Thyroid gland (tissue), 4 donors: ENCODE measurements at regions not wholly inside any gene's neighbourhood (a gene's known extent, or its start where the extent isn't known, plus 50 kb on each side); places are given as distances from the start of the nearest gene placed in this dataset.

Experiments
- DNase-seq, 2 donors: peaks; one replicate each; pipeline ENCODE4 v3.0.0-alpha.2; 2019
- H3K27ac ChIP-seq, 3 donors: fragments of 200-600 bp; sonication (generic); 1 replicate in 2 of 3; 2 replicates in 1 of 3; pipeline ENCODE4 v1.5.1; 2016 to 2019; ENCODE audit warnings: mild to moderate bottlenecking in 1 of 3, moderate library complexity in 1 of 3
- H3K27me3 ChIP-seq: fragments of 200-600 bp; sonication (generic); one replicate; pipeline ENCODE4 v1.5.1; 2019
- H3K36me3 ChIP-seq, 2 donors: fragments of 200-600 bp; sonication (generic); one replicate each; pipeline ENCODE4 v1.5.1; 2016 to 2019
- H3K4me1 ChIP-seq, 2 donors: fragments of 200-600 bp; sonication (generic); one replicate each; pipeline ENCODE4 v1.5.1; 2017 to 2019
- H3K4me3 ChIP-seq, 3 donors: fragments of 200-600 bp; sonication (generic); replicated peaks in 1 of 3; 1 replicate in 2 of 3; 2 replicates in 1 of 3; pipeline ENCODE4 v1.5.1; 2016; ENCODE audit warnings: mild to moderate bottlenecking in 1 of 3
- H3K9me3 ChIP-seq: fragments of 200-600 bp; sonication (generic); one replicate; pipeline ENCODE4 v1.5.1; 2017
- POLR2A ChIP-seq, 2 donors: fragments of 450-650 bp; IDR thresholded peaks; one replicate each; pipeline ENCODE4 v1.6.1; 2017; ENCODE audit warnings: antibody characterized with exemption in 2 of 2, mild to moderate bottlenecking in 2 of 2, moderate library complexity in 1 of 2
- WGBS, 2 donors: methylation state at CpG; one replicate each; pipeline ENCODE4 v1.1.5; 2017; 5-methylcytosine and 5-hydroxymethylcytosine counted together
- intact Hi-C: fragments of 100-400 bp; cut with DNase I; formaldehyde crosslinking; loops from one replicate; pipeline ENCODE4 v1.15.1; 2023
- TF ChIP-seq, protein P1 (sequence below), 6 experiments: fragments of 200-600 bp in 3 of 6; fragments of 450-650 bp in 3 of 6; sonication (generic) in 3 of 6; IDR thresholded peaks; one replicate each; pipeline ENCODE4 v1.5.1; 2016 to 2019; ENCODE audit warnings: antibody characterized with exemption in 6 of 6, mild to moderate bottlenecking in 2 of 6, inconsistent platforms in 1 of 6, moderate library complexity in 1 of 6

DNA sequence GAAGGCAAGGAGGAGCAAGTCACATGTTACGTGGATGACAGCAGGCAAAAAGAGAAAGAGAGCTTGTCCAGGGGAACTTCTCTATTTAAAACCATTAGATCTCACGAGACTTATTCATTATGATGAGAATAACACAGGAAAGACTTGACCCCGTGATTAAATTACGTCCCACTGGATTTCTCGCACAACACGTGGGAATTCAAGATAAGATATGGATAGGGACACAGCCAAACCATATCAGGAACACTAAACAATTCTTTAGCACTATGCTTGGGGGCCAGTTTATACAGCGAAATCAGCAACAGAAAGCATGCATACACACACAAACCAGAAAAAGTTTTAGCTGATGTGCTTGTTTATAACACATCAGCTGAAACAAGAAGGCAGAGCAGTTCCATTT, 704.2 kb downstream of the OTOL1 start:
- H3K4me1 ChIP-seq, result no peaks in the 10 kb centered on the region
- no peaks in the 10 kb centered on the region for H3K27me3 ChIP-seq
- H3K4me3 ChIP-seq, result no peak overlapping the region
- no peak overlapping the region for H3K27ac ChIP-seq
- DNase-seq, result no peak
- 67 to 70% methylated on average over 7 of the region's 7 CpGs for WGBS, 2 donors
- intact Hi-C loops, result no loop called here
- H3K9me3 ChIP-seq, result no peaks in the 10 kb centered on the region
- no peaks in the 10 kb centered on the region for H3K36me3 ChIP-seq
- no peak for TF ChIP-seq POLR2A (IDR thresholded peaks at IDR 0.05)
- TF ChIP-seq, protein P1, sequence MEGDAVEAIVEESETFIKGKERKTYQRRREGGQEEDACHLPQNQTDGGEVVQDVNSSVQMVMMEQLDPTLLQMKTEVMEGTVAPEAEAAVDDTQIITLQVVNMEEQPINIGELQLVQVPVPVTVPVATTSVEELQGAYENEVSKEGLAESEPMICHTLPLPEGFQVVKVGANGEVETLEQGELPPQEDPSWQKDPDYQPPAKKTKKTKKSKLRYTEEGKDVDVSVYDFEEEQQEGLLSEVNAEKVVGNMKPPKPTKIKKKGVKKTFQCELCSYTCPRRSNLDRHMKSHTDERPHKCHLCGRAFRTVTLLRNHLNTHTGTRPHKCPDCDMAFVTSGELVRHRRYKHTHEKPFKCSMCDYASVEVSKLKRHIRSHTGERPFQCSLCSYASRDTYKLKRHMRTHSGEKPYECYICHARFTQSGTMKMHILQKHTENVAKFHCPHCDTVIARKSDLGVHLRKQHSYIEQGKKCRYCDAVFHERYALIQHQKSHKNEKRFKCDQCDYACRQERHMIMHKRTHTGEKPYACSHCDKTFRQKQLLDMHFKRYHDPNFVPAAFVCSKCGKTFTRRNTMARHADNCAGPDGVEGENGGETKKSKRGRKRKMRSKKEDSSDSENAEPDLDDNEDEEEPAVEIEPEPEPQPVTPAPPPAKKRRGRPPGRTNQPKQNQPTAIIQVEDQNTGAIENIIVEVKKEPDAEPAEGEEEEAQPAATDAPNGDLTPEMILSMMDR (IDR thresholded peaks at IDR 0.05), result no peak

DNA sequence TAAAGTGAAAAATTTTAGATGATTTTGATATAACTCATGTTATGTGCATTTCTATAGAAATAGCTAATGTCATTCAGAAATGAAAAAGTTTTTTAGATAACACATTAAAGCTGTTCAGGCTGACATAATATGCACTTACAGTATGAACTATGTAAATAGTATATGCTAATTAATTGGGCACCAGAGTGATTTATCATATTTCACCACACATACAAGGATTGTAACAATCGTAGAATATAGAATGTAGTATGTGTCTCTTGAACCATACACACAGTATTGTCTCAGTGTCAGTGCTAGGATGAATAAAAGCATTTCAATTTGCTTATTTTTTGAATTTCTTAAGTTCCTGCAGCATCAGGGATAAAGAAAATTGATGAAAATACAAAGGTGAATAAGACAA, 710.0 kb downstream of the OTOL1 start:
- WGBS, 2 donors, result 80 to 91% methylated on average over 1 of the region's 1 CpG
- no peak overlapping the region for H3K4me3 ChIP-seq
- H3K27ac ChIP-seq, result no peak overlapping the region
- TF ChIP-seq, protein P1 (IDR thresholded peaks at IDR 0.05), result no peak
- TF ChIP-seq POLR2A (IDR thresholded peaks at IDR 0.05), result no peak
- H3K4me1 ChIP-seq, result no peaks in the 10 kb centered on the region
- H3K27me3 ChIP-seq, result no peaks in the 10 kb centered on the region
- H3K36me3 ChIP-seq, result no peaks in the 10 kb centered on the region
- DNase-seq, result no peak
- intact Hi-C loops, result no loop called here
- H3K9me3 ChIP-seq, result no peaks in the 10 kb centered on the region

DNA sequence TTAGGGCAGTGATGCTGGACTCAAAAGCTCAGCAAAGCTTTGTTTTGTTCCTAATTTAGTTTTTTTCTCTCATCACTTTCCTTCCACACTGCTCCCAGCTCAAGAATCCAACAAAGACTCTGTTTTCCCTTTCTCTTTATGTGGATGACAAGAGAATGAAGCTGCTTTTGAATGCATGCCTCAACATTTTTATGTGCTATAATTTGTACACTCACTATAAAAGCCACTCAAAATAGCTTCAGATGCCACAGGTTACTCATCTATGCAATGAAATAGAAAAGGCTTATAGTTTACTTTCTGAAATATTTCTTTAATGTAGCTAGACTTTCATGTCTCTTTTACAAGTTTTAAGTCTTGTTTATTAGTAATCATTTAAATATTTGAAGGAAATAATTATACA, 714.9 kb downstream of the OTOL1 start:
- Histone ChIP-seq H3K4me3 (no peak overlapping the region), H3K36me3 (no peaks in the 10 kb centered on the region), H3K27ac (no peak overlapping the region), H3K9me3 (no peaks in the 10 kb centered on the region), H3K4me1 (no peaks in the 10 kb centered on the region), H3K27me3 (no peaks in the 10 kb centered on the region)
- TF ChIP-seq, protein P1 (IDR thresholded peaks at IDR 0.05), result no peak
- TF ChIP-seq POLR2A (IDR thresholded peaks at IDR 0.05), result no peak
- intact Hi-C loops, result no loop called here
- no peak for DNase-seq

DNA sequence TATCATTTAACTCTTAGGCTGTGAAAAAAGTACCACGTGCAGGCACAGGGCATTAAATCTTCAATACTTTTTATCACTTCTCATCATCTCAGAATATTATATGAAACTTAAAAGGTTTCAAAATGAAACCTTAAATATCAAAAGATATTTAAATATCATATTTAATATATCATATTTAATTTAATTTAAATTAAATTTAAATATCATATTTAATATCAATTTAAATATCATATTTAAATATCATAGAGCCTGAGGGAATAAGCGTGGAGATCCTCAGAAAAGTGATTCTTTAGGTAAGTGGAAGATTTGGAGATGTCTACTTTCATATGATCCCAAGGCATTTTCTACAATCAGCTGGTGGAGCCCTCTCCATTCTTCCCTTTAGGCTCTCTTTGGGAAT, 716.6 kb downstream of the OTOL1 start:
- H3K27ac ChIP-seq, result no peak overlapping the region
- H3K4me1 ChIP-seq, result no peaks in the 10 kb centered on the region
- H3K4me3 ChIP-seq, result no peak overlapping the region
- no peak for DNase-seq
- H3K27me3 ChIP-seq, result no peaks in the 10 kb centered on the region
- TF ChIP-seq, protein P1 (IDR thresholded peaks at IDR 0.05), result no peak
- no peak for TF ChIP-seq POLR2A (IDR thresholded peaks at IDR 0.05)
- no peaks in the 10 kb centered on the region for H3K36me3 ChIP-seq
- intact Hi-C loops, result no loop called here
- WGBS, 2 donors, result 84 to 93% methylated on average over 2 of the region's 2 CpGs
- no peaks in the 10 kb centered on the region for H3K9me3 ChIP-seq

DNA sequence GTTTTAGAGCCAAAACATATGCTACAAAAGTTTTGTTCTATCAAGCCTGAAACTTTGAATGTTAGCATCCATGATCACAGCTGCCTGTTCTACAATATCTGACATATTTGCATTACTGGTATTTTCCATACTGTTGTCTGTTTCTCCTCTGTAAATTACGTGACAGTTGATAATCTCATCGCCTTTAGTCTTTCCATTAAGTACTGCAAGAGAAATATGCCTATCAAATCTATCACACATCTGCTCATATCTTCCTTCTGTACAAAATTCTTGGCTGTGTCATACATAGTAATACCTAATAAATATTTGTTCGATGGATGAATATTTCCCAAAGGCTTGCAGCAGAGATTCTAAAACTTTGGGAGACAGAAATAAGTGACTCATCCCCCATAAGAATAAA, 717.3 kb downstream of the OTOL1 start:
- no peak overlapping the region for H3K4me3 ChIP-seq
- no peak overlapping the region for H3K27ac ChIP-seq
- no peak for TF ChIP-seq POLR2A (IDR thresholded peaks at IDR 0.05)
- TF ChIP-seq, protein P1 (IDR thresholded peaks at IDR 0.05), result no peak
- no peaks in the 10 kb centered on the region for H3K4me1 ChIP-seq
- H3K27me3 ChIP-seq, result no peaks in the 10 kb centered on the region
- WGBS, 2 donors, result 91 to 92% methylated on average over 3 of the region's 3 CpGs
- DNase-seq, result no peak
- intact Hi-C loops, result no loop called here
- no peaks in the 10 kb centered on the region for H3K9me3 ChIP-seq
- no peaks in the 10 kb centered on the region for H3K36me3 ChIP-seq
